OCI-LY3 (cell line): ENCODE measurements at regions not wholly inside any gene's neighbourhood (a gene's known extent, or its start where the extent isn't known, plus 50 kb on each side); places are given as distances from the start of the nearest gene placed in this dataset.

Experiments
- EZH2phosphoT487 ChIP-seq: fragments of 200-600 bp; shearing (Covaris generic); IDR thresholded peaks from 2 replicates; pipeline ENCODE4 v1.6.1; 2018; ENCODE audit warnings: antibody characterized with exemption, mixed run types, low read depth
- TF ChIP-seq, protein P1 (sequence below): fragments of 200-600, 300-600 bp; sonication (generic); IDR thresholded peaks from 2 replicates; pipeline ENCODE4 v1.5.1; 2014; ENCODE audit warnings: antibody characterized with exemption, low read length, low read depth

DNA sequence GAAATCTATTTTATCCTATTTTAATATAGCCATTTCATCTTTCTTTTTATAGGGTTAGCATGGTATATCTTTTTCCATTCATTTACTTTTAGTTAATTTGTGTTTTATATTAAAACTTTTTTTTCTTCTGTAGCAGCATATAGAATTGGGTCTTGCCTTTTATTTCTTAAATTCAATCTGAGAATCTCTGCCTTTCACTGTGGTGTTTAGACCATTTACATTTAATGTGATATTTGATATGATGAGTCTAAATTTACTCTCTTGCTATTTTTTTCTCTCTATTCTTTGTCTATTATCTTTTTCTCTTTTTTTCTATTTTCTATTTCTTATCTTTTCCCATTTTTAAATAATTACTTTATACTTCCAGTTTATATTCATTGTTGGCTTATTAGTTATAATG, 105.4 kb upstream of the HAND2 start:
- TF ChIP-seq, protein P1, sequence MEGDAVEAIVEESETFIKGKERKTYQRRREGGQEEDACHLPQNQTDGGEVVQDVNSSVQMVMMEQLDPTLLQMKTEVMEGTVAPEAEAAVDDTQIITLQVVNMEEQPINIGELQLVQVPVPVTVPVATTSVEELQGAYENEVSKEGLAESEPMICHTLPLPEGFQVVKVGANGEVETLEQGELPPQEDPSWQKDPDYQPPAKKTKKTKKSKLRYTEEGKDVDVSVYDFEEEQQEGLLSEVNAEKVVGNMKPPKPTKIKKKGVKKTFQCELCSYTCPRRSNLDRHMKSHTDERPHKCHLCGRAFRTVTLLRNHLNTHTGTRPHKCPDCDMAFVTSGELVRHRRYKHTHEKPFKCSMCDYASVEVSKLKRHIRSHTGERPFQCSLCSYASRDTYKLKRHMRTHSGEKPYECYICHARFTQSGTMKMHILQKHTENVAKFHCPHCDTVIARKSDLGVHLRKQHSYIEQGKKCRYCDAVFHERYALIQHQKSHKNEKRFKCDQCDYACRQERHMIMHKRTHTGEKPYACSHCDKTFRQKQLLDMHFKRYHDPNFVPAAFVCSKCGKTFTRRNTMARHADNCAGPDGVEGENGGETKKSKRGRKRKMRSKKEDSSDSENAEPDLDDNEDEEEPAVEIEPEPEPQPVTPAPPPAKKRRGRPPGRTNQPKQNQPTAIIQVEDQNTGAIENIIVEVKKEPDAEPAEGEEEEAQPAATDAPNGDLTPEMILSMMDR = no peak
- no peak for TF ChIP-seq EZH2phosphoT487
